Small intestine (tissue), 7 donors: ENCODE measurements at regions not wholly inside any gene's neighbourhood (a gene's known extent, or its start where the extent isn't known, plus 50 kb on each side); places are given as distances from the start of the nearest gene placed in this dataset.

Experiments used
- DNase-seq, 2 donors: peaks; one replicate each; pipeline versions ENCODE4 v3.0.0 to v3.0.0-alpha.2; 2013
- FAIRE-seq: peaks from 2 replicates; lab custom pipeline; 2012; peaks lifted over from hg19 to GRCh38; lab: Jason Lieb, UNC
- H3K27ac ChIP-seq, 3 donors: one replicate each; pipeline ENCODE4 v1.5.1; 2013; ENCODE audit warnings: low read length in 2 of 3, mild to moderate bottlenecking in 2 of 3, control low read depth in 1 of 3, inconsistent platforms in 1 of 3, low read depth in 1 of 3, moderate library complexity in 1 of 3
- H3K27me3 ChIP-seq, 3 donors: one replicate each; pipeline ENCODE4 v1.6.1; 2013; ENCODE audit warnings: low read length in 3 of 3, inconsistent platforms in 1 of 3; ENCODE audit not compliant: control insufficient read depth in 3 of 3, insufficient read depth in 3 of 3
- H3K36me3 ChIP-seq, 3 donors: one replicate each; pipeline ENCODE4 v1.6.1; 2013; ENCODE audit warnings: low read length in 3 of 3, inconsistent platforms in 1 of 3, low read depth in 1 of 3, mild to moderate bottlenecking in 1 of 3, moderate library complexity in 1 of 3; ENCODE audit not compliant: control insufficient read depth in 3 of 3, insufficient read depth in 2 of 3
- H3K4me1 ChIP-seq, 3 donors: one replicate each; pipeline ENCODE4 v1.6.1; 2013; ENCODE audit warnings: low read length in 2 of 3, inconsistent platforms in 1 of 3, low read depth in 1 of 3, mild to moderate bottlenecking in 1 of 3, moderate library complexity in 1 of 3; ENCODE audit not compliant: control insufficient read depth in 3 of 3, insufficient read depth in 2 of 3
- H3K4me3 ChIP-seq, 3 donors: one replicate each; pipeline ENCODE4 v1.5.1; 2013; ENCODE audit warnings: low read length in 3 of 3, control low read depth in 1 of 3, inconsistent platforms in 1 of 3, low read depth in 1 of 3, mild to moderate bottlenecking in 1 of 3, moderate library complexity in 1 of 3
- H3K9me3 ChIP-seq, 2 donors: one replicate each; pipeline ENCODE4 v1.6.1; 2013; ENCODE audit warnings: low read depth in 1 of 2, low read length in 1 of 2; ENCODE audit not compliant: control insufficient read depth in 2 of 2, insufficient read depth in 1 of 2
- WGBS, 3 donors: extraction: QIAGEN DNeasy Blood & Tissue Kit; methylation state at CpG; one replicate each; pipeline ENCODE4 v1.1.7; 2013; 5-methylcytosine and 5-hydroxymethylcytosine counted together
- donor health status: healthy with polysubstance abuse.
- donor health status: control.
- donor health status: control.
- donor health status: Bipolar disorder and iron deficiency.
- donor health status: healthy.

DNA sequence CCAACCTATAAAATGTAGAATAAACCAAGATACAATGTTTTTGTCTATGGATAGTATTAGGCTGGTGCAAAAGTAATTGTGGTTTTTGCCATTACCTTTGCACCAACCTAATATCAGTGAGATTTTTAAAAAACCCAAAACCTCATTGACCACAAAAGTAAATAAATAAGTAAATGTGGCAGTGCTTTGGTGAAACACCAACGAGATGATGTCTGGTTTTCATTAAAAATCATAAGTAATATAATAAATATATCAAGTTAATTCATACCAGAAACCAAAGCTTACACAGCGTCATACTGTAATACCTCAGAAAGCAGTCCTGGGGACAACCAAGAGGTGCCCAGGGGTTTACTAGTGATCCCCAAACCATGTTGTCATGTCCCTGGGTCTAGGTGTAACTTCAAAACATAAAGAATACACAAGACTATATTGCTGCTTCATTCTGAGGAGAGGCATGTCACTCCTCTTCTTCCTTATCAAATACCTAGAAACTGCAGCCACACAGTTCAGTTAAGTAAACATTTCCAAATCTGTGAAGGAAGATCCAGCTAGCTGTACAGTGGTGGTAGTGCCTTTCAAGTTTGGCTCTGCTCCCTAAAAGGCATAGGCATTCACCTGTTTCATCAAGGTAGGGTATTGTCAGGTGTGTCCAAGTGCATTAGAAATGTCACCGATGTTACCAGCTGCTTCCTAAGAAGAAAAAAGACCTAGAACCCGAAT lies 51.6 kb upstream of the ZC3H11B start:
- Histone ChIP-seq H3K4me1 (peaks cover 0 to 3% (median 0%) of the 10 kb centered on the region in 3 donors), H3K27me3 (peaks cover 0 to 6% (median 0%) of the 10 kb centered on the region in 3 donors), H3K27ac (no peak overlapping the region), H3K9me3 (no peaks in the 10 kb centered on the region), H3K4me3 (no peak overlapping the region), H3K36me3 (no peaks in the 10 kb centered on the region)
- DNase-seq (no peak), FAIRE-seq (no peak)
- 43 to 60% (median 46%) methylated on average over 4 of the region's 4 CpGs for WGBS, 3 donors
